ENCODE measurements at regions not wholly inside any gene's neighbourhood (a gene's known extent, or its start where the extent isn't known, plus 50 kb on each side); places are given as distances from the start of the nearest gene placed in this dataset.
"Not testable (repeated sequence)": the region's sequence is repeated elsewhere in the genome, so short reads cannot be mapped to it uniquely, and the experiment has no call there.

- H3K4me1 Mint-ChIP-seq; ATAC-seq (replicated peaks); H3K4me3 Mint-ChIP-seq: not testable (repeated sequence)
Measured at GRCh38 chr9:65441324-65441920, 156.4 kb upstream of the FOXD4L5 start.

GRCh38 chr9:65437724-65438123 lies 152.7 kb upstream of the FOXD4L5 start:
- Mint-ChIP-seq H3K27me3 (no peaks in the 10 kb centered on the region), H3K9me3 (peaks cover 17 to 24% of the 10 kb centered on the region in 2 donors), H3K36me3 (peaks cover 0 to 2% of the 10 kb centered on the region in 2 donors), H3K27ac (no peak overlapping the region), H3K4me3 (no peak overlapping the region), H3K4me1 (peaks cover 0 to 2% of the 10 kb centered on the region in 2 donors)
- no peak for ATAC-seq (replicated peaks)
- no peak for DNase-seq

More at GRCh38 chr9:65441324-65441920, 156.4 kb upstream of the FOXD4L5 start:
- DNase-seq, H3K36me3 Mint-ChIP-seq, H3K27me3 Mint-ChIP-seq, H3K27ac Mint-ChIP-seq: not testable (repeated sequence)
- peaks cover 14 to 23% of the 10 kb centered on the region in 2 donors for H3K9me3 Mint-ChIP-seq

- DNase-seq (no peak), ATAC-seq (replicated peaks) (no peak)
- Mint-ChIP-seq H3K27me3 (no peaks in the 10 kb centered on the region), H3K4me3 (no peak overlapping the region), H3K27ac (no peak overlapping the region), H3K36me3 (peaks cover 0 to 4% of the 10 kb centered on the region in 2 donors), H3K4me1 (peaks cover 0 to 4% of the 10 kb centered on the region in 2 donors), H3K9me3 (peaks cover 25 to 27% of the 10 kb centered on the region in 2 donors)
Measured at GRCh38 chr9:65435464-65435863, 150.5 kb upstream of the FOXD4L5 start.

GRCh38 chr9:65432722-65433323 lies 147.8 kb upstream of the FOXD4L5 start:
- DNase-seq, result no peak

GRCh38 chr9:65432051-65432450 lies 147.0 kb upstream of the FOXD4L5 start:
- peaks cover 0 to 2% of the 10 kb centered on the region in 2 donors for H3K4me1 Mint-ChIP-seq
- no peak for DNase-seq
- no peaks in the 10 kb centered on the region for H3K27me3 Mint-ChIP-seq
- H3K4me3 Mint-ChIP-seq, result no peak overlapping the region
- ATAC-seq (replicated peaks), result no peak
- H3K27ac Mint-ChIP-seq, result no peak overlapping the region
- peaks cover 20% of the 10 kb centered on the region in 2 donors for H3K9me3 Mint-ChIP-seq
- H3K36me3 Mint-ChIP-seq, result peaks cover 0 to 4% of the 10 kb centered on the region in 2 donors

More at GRCh38 chr9:65432722-65433323, 147.8 kb upstream of the FOXD4L5 start:
- H3K4me1 Mint-ChIP-seq, result peaks cover 0 to 4% of the 10 kb centered on the region in 2 donors
- no peak overlapping the region for H3K27ac Mint-ChIP-seq
- ATAC-seq (replicated peaks), result no peak
- peaks cover 23 to 25% of the 10 kb centered on the region in 2 donors for H3K9me3 Mint-ChIP-seq
- no peaks in the 10 kb centered on the region for H3K27me3 Mint-ChIP-seq
- peaks cover 0 to 4% of the 10 kb centered on the region in 2 donors for H3K36me3 Mint-ChIP-seq
- no peak overlapping the region for H3K4me3 Mint-ChIP-seq

- no peak for DNase-seq
- ATAC-seq (replicated peaks), result no peak
- Mint-ChIP-seq H3K4me3 (no peak overlapping the region), H3K27ac (no peak overlapping the region), H3K36me3 (peaks cover 5 to 10% of the 10 kb centered on the region in 2 donors), H3K9me3 (peaks cover 25% of the 10 kb centered on the region in 2 donors), H3K4me1 (peaks cover 0 to 2% of the 10 kb centered on the region in 2 donors), H3K27me3 (no peaks in the 10 kb centered on the region)
Measured at GRCh38 chr9:65430221-65430620, 145.2 kb upstream of the FOXD4L5 start.

GRCh38 chr9:65427361-65427760 lies 142.4 kb upstream of the FOXD4L5 start:
- H3K27me3 Mint-ChIP-seq, H3K4me3 Mint-ChIP-seq: not testable (repeated sequence)

GRCh38 chr9:65426813-65427212 lies 141.8 kb upstream of the FOXD4L5 start:
- peaks cover 5 to 11% of the 10 kb centered on the region in 2 donors for H3K36me3 Mint-ChIP-seq

More at GRCh38 chr9:65427361-65427760, 142.4 kb upstream of the FOXD4L5 start:
- Mint-ChIP-seq H3K36me3 (peaks cover 5 to 11% of the 10 kb centered on the region in 2 donors), H3K9me3 (peaks cover 24% of the 10 kb centered on the region in 2 donors)
- H3K4me1 Mint-ChIP-seq; H3K27ac Mint-ChIP-seq; ATAC-seq (replicated peaks); DNase-seq: not testable (repeated sequence)

GRCh38 chr9:65426231-65426630 lies 141.2 kb upstream of the FOXD4L5 start:
- Mint-ChIP-seq H3K4me1 (peaks cover 0 to 3% of the 10 kb centered on the region in 2 donors), H3K4me3 (no peak overlapping the region), H3K36me3 (peaks cover 5 to 11% of the 10 kb centered on the region in 2 donors), H3K9me3 (peaks cover 25 to 28% of the 10 kb centered on the region in 2 donors), H3K27ac (no peak overlapping the region), H3K27me3 (no peaks in the 10 kb centered on the region)
- ATAC-seq (replicated peaks) (no peak), DNase-seq (no peak)

More at GRCh38 chr9:65426813-65427212, 141.8 kb upstream of the FOXD4L5 start:
- H3K27ac Mint-ChIP-seq; H3K4me3 Mint-ChIP-seq; ATAC-seq (replicated peaks); DNase-seq; H3K4me1 Mint-ChIP-seq; H3K27me3 Mint-ChIP-seq: not testable (repeated sequence)
- peaks cover 22% of the 10 kb centered on the region in 2 donors for H3K9me3 Mint-ChIP-seq

GRCh38 chr9:65425183-65425582 lies 140.2 kb upstream of the FOXD4L5 start:
- H3K36me3 Mint-ChIP-seq, result peaks cover 5 to 11% of the 10 kb centered on the region in 2 donors
- H3K4me1 Mint-ChIP-seq; H3K27ac Mint-ChIP-seq; DNase-seq; ATAC-seq (replicated peaks); H3K27me3 Mint-ChIP-seq: not testable (repeated sequence)
- peaks cover 27 to 30% of the 10 kb centered on the region in 2 donors for H3K9me3 Mint-ChIP-seq
- H3K4me3 Mint-ChIP-seq, result peak overlapping the region in 1 of 2 donors; percentile 23

GRCh38 chr9:65424437-65424984 lies 139.5 kb upstream of the FOXD4L5 start:
- peak; percentile 41 to 54 for ATAC-seq (replicated peaks)
- H3K4me1 Mint-ChIP-seq, DNase-seq: not testable (repeated sequence)

GRCh38 chr9:65423691-65424436 lies 138.9 kb upstream of the FOXD4L5 start:
- H3K4me3 Mint-ChIP-seq, result not testable (repeated sequence)
- peak in 1 of 2 donors; percentile 22 for ATAC-seq (replicated peaks)

More at GRCh38 chr9:65424437-65424984, 139.5 kb upstream of the FOXD4L5 start:
- not testable (repeated sequence) for H3K27me3 Mint-ChIP-seq, H3K4me3 Mint-ChIP-seq, H3K27ac Mint-ChIP-seq
- Mint-ChIP-seq H3K36me3 (peaks cover 5 to 13% of the 10 kb centered on the region in 2 donors), H3K9me3 (peaks cover 30 to 33% of the 10 kb centered on the region in 2 donors)

GRCh38 chr9:65422966-65423690 lies 138.1 kb upstream of the FOXD4L5 start:
- Mint-ChIP-seq H3K36me3 (peaks cover 5 to 14% of the 10 kb centered on the region in 2 donors), H3K9me3 (peaks cover 34 to 41% of the 10 kb centered on the region in 2 donors)
- H3K27ac Mint-ChIP-seq; H3K4me3 Mint-ChIP-seq; DNase-seq; ATAC-seq (replicated peaks); H3K27me3 Mint-ChIP-seq; H3K4me1 Mint-ChIP-seq: not testable (repeated sequence)

More at GRCh38 chr9:65423691-65424436, 138.9 kb upstream of the FOXD4L5 start:
- H3K27ac Mint-ChIP-seq, H3K4me1 Mint-ChIP-seq, H3K27me3 Mint-ChIP-seq, DNase-seq: not testable (repeated sequence)
- Mint-ChIP-seq H3K36me3 (peaks cover 5 to 14% of the 10 kb centered on the region in 2 donors), H3K9me3 (peaks cover 32 to 38% of the 10 kb centered on the region in 2 donors)
